H1 (cell line): ENCODE measurements at regions not wholly inside any gene's neighbourhood (a gene's known extent, or its start where the extent isn't known, plus 50 kb on each side); places are given as distances from the start of the nearest gene placed in this dataset.

Experiments used
- CTCF ChIA-PET: fragments of 300-600 bp; sonication (Branson Sonifier 250); formaldehyde crosslinking; loops from one replicate; lab custom pipeline; 2021; ENCODE audit not compliant: partially characterized antibody; lab: Charles Lee
- POLR2A ChIA-PET: fragments of 300-600 bp; sonication (Branson Sonifier 250); formaldehyde crosslinking; loops from one replicate; lab custom pipeline; 2021; ENCODE audit warnings: inconsistent platforms; ENCODE audit not compliant: partially characterized antibody; lab: Charles Lee
- DNase-seq, 2 experiments: peaks; one replicate each; pipeline versions ENCODE4 v3.0.0 to v3.0.0-alpha.2; 2010 to 2022; ENCODE audit warnings: low spot score in 2 of 2, low read depth in 1 of 2, mixed read lengths in 1 of 2
- FAIRE-seq: peaks from 2 replicates; lab custom pipeline; 2011; peaks lifted over from hg19 to GRCh38; lab: Jason Lieb, UNC
- H2AFZ ChIP-seq: 2 replicates; pipeline ENCODE4 v1.8.1; 2012; ENCODE audit warnings: low read length, inconsistent platforms
- H2AK5ac ChIP-seq: 2 replicates; pipeline ENCODE4 v1.6.1; 2013; ENCODE audit warnings: low read depth, low read length
- H2BK120ac ChIP-seq: replicated peaks from 2 replicates; pipeline ENCODE3; 2013; ENCODE audit warnings: low read depth, low read length, inconsistent platforms
- H2BK12ac ChIP-seq: 2 replicates; pipeline ENCODE4 v1.6.1; 2013; ENCODE audit warnings: low read depth, low read length
- H2BK15ac ChIP-seq: 2 replicates; pipeline ENCODE4 v1.6.1; 2013; ENCODE audit warnings: low read length
- H2BK20ac ChIP-seq: 2 replicates; pipeline ENCODE4 v1.6.1; 2013; ENCODE audit warnings: low read length
- H2BK5ac ChIP-seq: 2 replicates; pipeline ENCODE4 v1.6.1; 2013; ENCODE audit warnings: low read depth, low read length
- H3K14ac ChIP-seq: 2 replicates; pipeline ENCODE4 v1.6.1; 2013; ENCODE audit warnings: inconsistent platforms; ENCODE audit not compliant: insufficient read length
- H3K18ac ChIP-seq: 2 replicates; pipeline ENCODE4 v1.6.1; 2013; ENCODE audit warnings: low read length; ENCODE audit errors: extremely low read depth
- H3K23ac ChIP-seq: 2 replicates; pipeline ENCODE4 v1.6.1; 2013; ENCODE audit warnings: inconsistent platforms; ENCODE audit not compliant: insufficient read length
- H3K23me2 ChIP-seq: 2 replicates; pipeline ENCODE4 v1.6.1; 2013; ENCODE audit warnings: low read depth, low read length
- H3K27ac ChIP-seq: 2 replicates; pipeline ENCODE4 v1.6.1; 2011; ENCODE audit warnings: low read depth, low read length, inconsistent platforms
- H3K27me3 ChIP-seq, 4 experiments: replicated peaks in 1 of 4; 1 replicate in 1 of 4; 2 replicates in 3 of 4; pipeline versions ENCODE4 v1.6.1 to v1.8.1; 2011 to 2013; ENCODE audit warnings: low read length in 3 of 4, mild to moderate bottlenecking in 3 of 4, inconsistent platforms in 2 of 4, mixed read lengths in 2 of 4, moderate library complexity in 1 of 4; ENCODE audit not compliant: control insufficient read depth in 3 of 4, insufficient read depth in 3 of 4; ENCODE audit errors: extremely low read depth in 1 of 4
- H3K36me3 ChIP-seq, 4 experiments: 2 replicates each; pipeline versions ENCODE4 v1.6.1 to v1.8.1; 2011 to 2013; ENCODE audit warnings: mild to moderate bottlenecking in 4 of 4, low read length in 3 of 4, moderate library complexity in 2 of 4, control low read depth in 1 of 4, inconsistent platforms in 1 of 4; ENCODE audit not compliant: insufficient read depth in 4 of 4, control insufficient read depth in 2 of 4
- H3K4ac ChIP-seq: replicated peaks from 2 replicates; pipeline ENCODE3; 2013; ENCODE audit warnings: low read length, low read depth, mixed read lengths, inconsistent platforms; ENCODE audit not compliant: insufficient read length
- H3K4me1 ChIP-seq, 4 experiments: replicated peaks in 1 of 4; 1 replicate in 1 of 4; 2 replicates in 3 of 4; pipeline versions ENCODE4 v1.6.1 to v1.8.1; 2011 to 2013; ENCODE audit warnings: low read length in 3 of 4, inconsistent platforms in 2 of 4, mixed read lengths in 1 of 4; ENCODE audit not compliant: insufficient read depth in 4 of 4, control insufficient read depth in 3 of 4
- H3K4me2 ChIP-seq, 2 experiments: 2 replicates each; pipeline versions ENCODE4 v1.6.1 to v1.8.1; 2011 to 2013; ENCODE audit warnings: low read depth in 2 of 2, low read length in 2 of 2, control low read depth in 1 of 2, inconsistent platforms in 1 of 2, mild to moderate bottlenecking in 1 of 2; ENCODE audit not compliant: insufficient read depth in 1 of 2
- H3K4me3 ChIP-seq, 4 experiments: fragments of 200-600, 300-600 bp in 1 of 4; sonication (generic), shearing (Covaris generic), sonication (Bioruptor Twin) in 1 of 4; 2 replicates each; pipeline versions ENCODE4 v1.5.1 to v1.8.1; 2011 to 2016; ENCODE audit warnings: low read length in 4 of 4, low read depth in 3 of 4, control low read depth in 2 of 4, inconsistent platforms in 2 of 4, mild to moderate bottlenecking in 2 of 4, mixed read lengths in 1 of 4, moderate library complexity in 1 of 4; ENCODE audit not compliant: insufficient read depth in 2 of 4; ENCODE audit errors: extremely low read depth in 1 of 4
- H3K56ac ChIP-seq: replicated peaks from 2 replicates; pipeline ENCODE3; 2013; ENCODE audit warnings: low read depth, mild to moderate bottlenecking, mixed read lengths, low read length, inconsistent platforms; ENCODE audit not compliant: insufficient read length
- H3K79me1 ChIP-seq: 2 replicates; pipeline ENCODE4 v1.6.1; 2013; ENCODE audit warnings: low read depth, low read length, control low read depth
- H3K79me2 ChIP-seq, 2 experiments: 2 replicates each; pipeline versions ENCODE4 v1.6.1 to v1.8.1; 2012 to 2013; ENCODE audit warnings: low read length in 2 of 2, mild to moderate bottlenecking in 2 of 2, inconsistent platforms in 1 of 2; ENCODE audit not compliant: insufficient read depth in 2 of 2, control insufficient read depth in 1 of 2
- H3K9ac ChIP-seq, 4 experiments: replicated peaks in 1 of 4; 1 replicate in 1 of 4; 2 replicates in 3 of 4; pipeline versions ENCODE4 v1.6.1 to v1.8.1; 2011 to 2013; ENCODE audit warnings: low read depth in 3 of 4, low read length in 3 of 4, control low read depth in 2 of 4, mild to moderate bottlenecking in 2 of 4, moderate library complexity in 2 of 4, inconsistent platforms in 1 of 4; ENCODE audit errors: extremely low read depth in 1 of 4
- H3K9me3 ChIP-seq, 2 experiments: 2 replicates each; pipeline versions ENCODE4 v1.6.1 to v1.8.1; 2012 to 2013; ENCODE audit warnings: mild to moderate bottlenecking in 2 of 2, moderate library complexity in 2 of 2, control low read depth in 1 of 2, inconsistent platforms in 1 of 2, low read depth in 1 of 2, low read length in 1 of 2, mixed read lengths in 1 of 2; ENCODE audit not compliant: insufficient read depth in 2 of 2
- H4K20me1 ChIP-seq, 2 experiments: replicated peaks in 1 of 2; 2 replicates each; pipeline versions ENCODE3 to v1.8.1; 2011 to 2013; ENCODE audit warnings: inconsistent platforms in 2 of 2, low read length in 2 of 2, mild to moderate bottlenecking in 1 of 2; ENCODE audit not compliant: insufficient read depth in 2 of 2, control insufficient read depth in 1 of 2
- H4K5ac ChIP-seq: 2 replicates; pipeline ENCODE4 v1.6.1; 2013; ENCODE audit warnings: low read length, low read depth, mixed read lengths, inconsistent platforms; ENCODE audit not compliant: insufficient read length
- H4K8ac ChIP-seq: 2 replicates; pipeline ENCODE4 v1.8.0; 2013; ENCODE audit warnings: mild to moderate bottlenecking, moderate library complexity, low read length, inconsistent platforms; ENCODE audit not compliant: insufficient read depth; ENCODE audit errors: extremely low read depth
- H4K91ac ChIP-seq: replicated peaks from 2 replicates; pipeline ENCODE3; 2013; ENCODE audit warnings: low read length, mixed read lengths, inconsistent platforms; ENCODE audit not compliant: insufficient read length
- SRF ChIP-seq: IDR thresholded peaks from 2 replicates; pipeline ENCODE4 v1.6.1; 2011; ENCODE audit warnings: mild to moderate bottlenecking, low read depth, low read length, moderate library complexity
- WGBS, 2 experiments: shearing (Covaris generic) in 1 of 2; methylation state at CpG; one replicate each; pipeline versions ENCODE4 v1.1.6 to v1.1.7; 2013 to 2015; ENCODE audit warnings: low lambda C conversion rate in 2 of 2, mixed read lengths in 2 of 2, inconsistent platforms in 1 of 2, low coverage in 1 of 2, missing lambda C conversion rate in 1 of 2; ENCODE audit not compliant: insufficient replicate concordance in 2 of 2, insufficient coverage in 1 of 2, insufficient read length in 1 of 2; ENCODE audit errors: extremely low coverage in 1 of 2, missing lambda C conversion rate in 1 of 2; 5-methylcytosine and 5-hydroxymethylcytosine counted together

DNA sequence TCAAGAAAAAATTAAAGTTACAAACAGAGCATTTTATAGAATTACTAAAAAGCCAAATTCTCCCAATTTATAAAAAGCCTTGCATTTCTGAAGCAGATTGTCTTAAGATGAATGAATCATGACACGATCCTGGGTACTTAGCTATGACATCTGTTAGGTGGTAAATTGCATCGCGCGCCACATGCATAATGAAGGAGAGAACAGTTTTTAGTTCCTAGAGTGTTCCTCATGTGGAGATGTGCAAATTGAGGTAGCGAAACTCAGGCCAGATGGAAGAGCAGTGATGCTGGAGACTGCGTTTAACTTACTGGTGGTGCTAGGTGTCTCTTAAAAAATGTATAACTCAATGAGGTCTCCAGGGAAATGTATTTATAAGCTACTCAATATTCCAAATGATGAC is 516.1 kb downstream of the EFNA5 start:
- Histone ChIP-seq H3K4me3 (no peak overlapping the region), H3K56ac (no peak overlapping the region), H3K18ac (no peak overlapping the region), H2BK5ac (no peak overlapping the region), H3K23ac (no peak overlapping the region), H4K91ac (no peak overlapping the region), H3K4ac (no peak overlapping the region), H2BK20ac (no peak overlapping the region), H3K23me2 (no peaks in the 10 kb centered on the region), H3K9me3 (no peaks in the 10 kb centered on the region), H3K27me3 (no peaks in the 10 kb centered on the region), H2BK15ac (no peak overlapping the region), H4K5ac (no peak overlapping the region), H3K36me3 (no peaks in the 10 kb centered on the region), H3K79me2 (no peaks in the 10 kb centered on the region), H3K4me1 (no peaks in the 10 kb centered on the region), H2AFZ (no peak overlapping the region), H3K79me1 (no peaks in the 10 kb centered on the region), H4K20me1 (no peaks in the 10 kb centered on the region), H3K27ac (no peak overlapping the region), H2BK12ac (no peak overlapping the region), H3K14ac (no peak overlapping the region), H2AK5ac (no peak overlapping the region), H2BK120ac (no peak overlapping the region), H4K8ac (no peak overlapping the region), H3K9ac (no peak overlapping the region), H3K4me2 (no peak overlapping the region)
- POLR2A ChIA-PET = no interaction called here
- DNase-seq (no peak), FAIRE-seq (no peak)
- CTCF ChIA-PET = interaction anchor here (0.5 kb wide), 1 partner anchor 45 kb away, joined by 3 read pairs; no protein-coding TSS in a partner anchor
- 94% methylated on average over 6 of the region's 6 CpGs; no CpG with 5 or more reads in 1 of the 2 experiments for WGBS, 2 experiments
- no peak for TF ChIP-seq SRF
